Left colon (tissue), 2 donors: ENCODE measurements at regions not wholly inside any gene's neighbourhood (a gene's known extent, or its start where the extent isn't known, plus 50 kb on each side); places are given as distances from the start of the nearest gene placed in this dataset.
"Not testable (repeated sequence)": the region's sequence is repeated elsewhere in the genome, so short reads cannot be mapped to it uniquely, and the experiment has no call there.

Experiments used
- ATAC-seq: fragments of 200-7000 bp; cut with Tn5 transposase; one replicate; pipeline ENCODE4 v1.9.1; 2020; ENCODE audit warnings: mild to moderate bottlenecking, moderate library complexity
- DNase-seq, 2 donors: peaks; one replicate each; pipeline ENCODE4 v3.0.0-alpha.2; 2020
- intact Hi-C, 2 donors: fragments of 100-400 bp; cut with DNase I in 1 of 2; cut with micrococcal nuclease in 1 of 2; formaldehyde crosslinking; loops; one replicate each; pipeline versions ENCODE4 v1.11.2 to v1.14.0; 2022; cut with DNase I, micrococcal nuclease
- donor health status: DM: no; HTN: no; CAD: no.
- donor health status: DM: yes; HTN: yes; CAD: no.

- intact Hi-C loops = no loop called here
- DNase-seq (no peak), ATAC-seq (no peak)
Measured at GRCh38 chr10:128571745-128572144, 445.5 kb upstream of the MKI67 start.

GRCh38 chr10:128572696-128573095 lies 446.5 kb upstream of the MKI67 start:
- ATAC-seq = no peak
- intact Hi-C loops = no loop called here

GRCh38 chr10:128573281-128573845 lies 447.1 kb upstream of the MKI67 start:
- intact Hi-C loops = no loop called here
- no peak for ATAC-seq
- no peak for DNase-seq

More at GRCh38 chr10:128572696-128573095, 446.5 kb upstream of the MKI67 start:
- DNase-seq = no peak

GRCh38 chr10:128573986-128574385 lies 447.8 kb upstream of the MKI67 start:
- ATAC-seq = no peak
- DNase-seq = no peak
- intact Hi-C loops = no loop called here

GRCh38 chr10:128574581-128575210 lies 448.5 kb upstream of the MKI67 start:
- DNase-seq (no peak), ATAC-seq (no peak)
- intact Hi-C loops = no loop called here

GRCh38 chr10:128575761-128576160 lies 449.5 kb upstream of the MKI67 start:
- ATAC-seq (no peak), DNase-seq (no peak)
- intact Hi-C loops = no loop called here

- ATAC-seq (no peak), DNase-seq (no peak)
- intact Hi-C loops = no loop called here
Measured at GRCh38 chr10:128576336-128576735, 450.1 kb upstream of the MKI67 start.

- intact Hi-C loops = no loop called here
- DNase-seq (no peak), ATAC-seq (no peak)
Measured at GRCh38 chr10:128576943-128577670, 450.9 kb upstream of the MKI67 start.

- DNase-seq (no peak), ATAC-seq (no peak)
- intact Hi-C loops = no loop called here
Measured at GRCh38 chr10:128577958-128578750, 451.9 kb upstream of the MKI67 start.

- intact Hi-C loops = no loop called here
- ATAC-seq (no peak), DNase-seq (no peak)
Measured at GRCh38 chr10:128578766-128579165, 452.5 kb upstream of the MKI67 start.

GRCh38 chr10:128579280-128579865 lies 453.1 kb upstream of the MKI67 start:
- DNase-seq (no peak), ATAC-seq (no peak)
- intact Hi-C loops = no loop called here

- intact Hi-C loops = no loop called here
- no peak for ATAC-seq
Measured at GRCh38 chr10:128579901-128580300, 453.7 kb upstream of the MKI67 start.

GRCh38 chr10:128583125-128583524 lies 456.9 kb upstream of the MKI67 start:
- ATAC-seq, DNase-seq, intact Hi-C loops: not testable (repeated sequence)

More at GRCh38 chr10:128579901-128580300, 453.7 kb upstream of the MKI67 start:
- no peak for DNase-seq

GRCh38 chr10:128586599-128586998 lies 460.4 kb upstream of the MKI67 start:
- DNase-seq, ATAC-seq, intact Hi-C loops: not testable (repeated sequence)

GRCh38 chr10:128587689-128588088 lies 461.5 kb upstream of the MKI67 start:
- intact Hi-C loops = no loop called here
- ATAC-seq (no peak), DNase-seq (no peak)

GRCh38 chr10:128588402-128588801 lies 462.2 kb upstream of the MKI67 start:
- intact Hi-C loops = no loop called here
- DNase-seq = no peak
- ATAC-seq = no peak

GRCh38 chr10:128594688-128595087 lies 468.5 kb upstream of the MKI67 start:
- no peak for DNase-seq
- no peak for ATAC-seq
- intact Hi-C loops = no loop called here

GRCh38 chr10:128596906-128597305 lies 470.7 kb upstream of the MKI67 start:
- peak; percentile 81 for ATAC-seq
- intact Hi-C loops = no loop called here
- peak in 1 of 2 donors; percentile 71 for DNase-seq

- intact Hi-C loops = no loop called here
- DNase-seq (no peak), ATAC-seq (no peak)
Measured at GRCh38 chr10:128599030-128599429, 472.8 kb upstream of the MKI67 start.
